ENCODE measurements at regions not wholly inside any gene's neighbourhood (a gene's known extent, or its start where the extent isn't known, plus 50 kb on each side); places are given as distances from the start of the nearest gene placed in this dataset.

DNA sequence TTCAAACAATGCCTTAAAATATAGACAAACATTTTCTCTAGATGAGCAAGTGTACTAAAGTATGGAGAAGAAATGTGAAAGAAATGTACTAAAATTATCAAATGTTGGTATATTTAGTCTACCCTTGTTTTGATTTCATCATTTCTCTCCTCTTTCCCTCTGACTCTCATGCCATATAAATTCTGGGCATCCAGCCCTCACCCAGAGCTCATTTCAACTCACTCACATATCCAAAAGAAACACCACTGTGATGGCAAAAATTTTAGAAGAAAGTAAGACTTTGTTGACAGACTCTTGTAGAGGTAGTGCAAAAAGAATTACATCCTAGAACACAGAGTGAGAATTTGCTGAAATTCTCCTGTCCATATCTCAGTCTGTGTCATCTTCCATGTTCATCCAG lies 377.8 kb upstream of the SUCLG2 start:
- TF ChIP-seq FOXP2 (optimal IDR thresholded peaks at IDR 0.05; ENCODE audit: borderline replicate concordance, extremely low read depth, extremely low read length, insufficient read depth) (no peak), SIN3A (IDR thresholded peaks at IDR 0.05; ENCODE audit: borderline replicate concordance, insufficient read depth, low read length) (no peak)

DNA sequence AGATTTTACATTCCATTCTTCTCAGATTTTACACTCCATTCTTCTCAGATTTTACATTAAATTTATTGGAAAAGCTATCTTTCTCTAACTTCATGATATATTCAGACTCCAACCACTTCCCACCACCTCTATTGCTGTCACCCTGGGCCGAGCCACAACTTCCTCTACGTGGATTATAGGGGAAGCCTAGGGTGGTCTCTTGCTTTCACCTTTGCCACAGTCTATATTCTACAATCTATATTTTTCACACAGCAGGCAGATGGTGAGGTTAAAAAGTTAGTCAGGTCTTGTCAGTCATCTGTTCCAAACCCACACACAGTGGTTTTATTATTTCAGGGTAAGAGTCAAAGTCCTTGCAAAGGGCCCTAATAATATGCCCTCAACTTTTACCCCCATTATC lies 370.8 kb upstream of the SUCLG2 start:
- TF ChIP-seq, protein P1, sequence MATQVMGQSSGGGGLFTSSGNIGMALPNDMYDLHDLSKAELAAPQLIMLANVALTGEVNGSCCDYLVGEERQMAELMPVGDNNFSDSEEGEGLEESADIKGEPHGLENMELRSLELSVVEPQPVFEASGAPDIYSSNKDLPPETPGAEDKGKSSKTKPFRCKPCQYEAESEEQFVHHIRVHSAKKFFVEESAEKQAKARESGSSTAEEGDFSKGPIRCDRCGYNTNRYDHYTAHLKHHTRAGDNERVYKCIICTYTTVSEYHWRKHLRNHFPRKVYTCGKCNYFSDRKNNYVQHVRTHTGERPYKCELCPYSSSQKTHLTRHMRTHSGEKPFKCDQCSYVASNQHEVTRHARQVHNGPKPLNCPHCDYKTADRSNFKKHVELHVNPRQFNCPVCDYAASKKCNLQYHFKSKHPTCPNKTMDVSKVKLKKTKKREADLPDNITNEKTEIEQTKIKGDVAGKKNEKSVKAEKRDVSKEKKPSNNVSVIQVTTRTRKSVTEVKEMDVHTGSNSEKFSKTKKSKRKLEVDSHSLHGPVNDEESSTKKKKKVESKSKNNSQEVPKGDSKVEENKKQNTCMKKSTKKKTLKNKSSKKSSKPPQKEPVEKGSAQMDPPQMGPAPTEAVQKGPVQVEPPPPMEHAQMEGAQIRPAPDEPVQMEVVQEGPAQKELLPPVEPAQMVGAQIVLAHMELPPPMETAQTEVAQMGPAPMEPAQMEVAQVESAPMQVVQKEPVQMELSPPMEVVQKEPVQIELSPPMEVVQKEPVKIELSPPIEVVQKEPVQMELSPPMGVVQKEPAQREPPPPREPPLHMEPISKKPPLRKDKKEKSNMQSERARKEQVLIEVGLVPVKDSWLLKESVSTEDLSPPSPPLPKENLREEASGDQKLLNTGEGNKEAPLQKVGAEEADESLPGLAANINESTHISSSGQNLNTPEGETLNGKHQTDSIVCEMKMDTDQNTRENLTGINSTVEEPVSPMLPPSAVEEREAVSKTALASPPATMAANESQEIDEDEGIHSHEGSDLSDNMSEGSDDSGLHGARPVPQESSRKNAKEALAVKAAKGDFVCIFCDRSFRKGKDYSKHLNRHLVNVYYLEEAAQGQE (IDR thresholded peaks at IDR 0.05; ENCODE audit: insufficient read depth in 1 of 2, low read depth in 2 of 2, low read length in 2 of 2): no peak
- TF ChIP-seq POLR2AphosphoS5 (IDR thresholded peaks at IDR 0.05; ENCODE audit: low read depth, low read length) (no peak), FOXP2 (optimal IDR thresholded peaks at IDR 0.05; ENCODE audit: borderline replicate concordance, extremely low read depth, extremely low read length, insufficient read depth) (no peak), TAF1 (IDR thresholded peaks at IDR 0.05; ENCODE audit: borderline replicate concordance, insufficient read depth, low read length) (no peak), SIN3A (IDR thresholded peaks at IDR 0.05; ENCODE audit: borderline replicate concordance, insufficient read depth, low read length) (no peak)

DNA sequence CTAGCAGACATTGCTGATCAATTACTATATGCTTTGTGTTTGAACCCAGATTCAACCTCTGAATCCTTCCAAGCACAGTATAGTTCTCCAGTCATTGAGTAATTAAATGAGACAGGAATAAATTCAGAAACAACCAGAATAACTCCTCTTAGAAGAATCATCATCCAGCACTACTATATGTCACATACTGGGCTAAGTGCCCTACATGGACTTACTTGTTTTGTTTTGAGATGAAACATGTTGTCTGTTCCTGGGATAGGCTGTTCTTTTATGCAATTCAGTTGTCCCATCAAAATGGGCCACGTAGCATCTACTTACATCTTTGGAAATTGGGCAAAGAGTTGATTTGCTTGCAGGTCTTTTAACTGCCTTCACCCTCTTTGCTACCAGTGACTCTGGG lies 365.5 kb upstream of the SUCLG2 start:
- TF ChIP-seq, protein P1 (IDR thresholded peaks at IDR 0.05; ENCODE audit: insufficient read depth in 1 of 2, low read depth in 2 of 2, low read length in 2 of 2): no peak
- no peak for TF ChIP-seq SIN3A (IDR thresholded peaks at IDR 0.05; ENCODE audit: borderline replicate concordance, insufficient read depth, low read length)

DNA sequence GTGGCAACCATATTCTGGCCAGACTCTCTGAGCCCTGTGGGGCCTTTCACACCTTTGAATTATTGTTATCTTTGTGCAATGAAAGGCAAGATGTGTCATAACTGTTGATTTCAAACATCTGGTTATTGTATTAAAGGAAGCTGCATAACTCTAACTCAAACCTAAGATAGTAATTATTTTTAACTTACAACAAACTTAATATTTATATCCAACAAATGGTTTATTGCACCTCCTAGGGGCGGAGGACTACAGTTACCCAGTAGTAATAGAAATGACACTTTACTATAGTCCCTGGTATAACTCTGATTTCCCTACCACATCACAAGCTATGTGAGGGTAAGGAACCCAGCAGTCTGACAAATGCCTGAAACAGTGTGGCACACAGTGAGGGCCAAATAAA lies 363.9 kb upstream of the SUCLG2 start:
- TF ChIP-seq POLR2AphosphoS5 (IDR thresholded peaks at IDR 0.05; ENCODE audit: low read depth, low read length): no peak
- TF ChIP-seq TAF1 (IDR thresholded peaks at IDR 0.05; ENCODE audit: borderline replicate concordance, insufficient read depth, low read length): no peak
- TF ChIP-seq, protein P1 (IDR thresholded peaks at IDR 0.05; ENCODE audit: insufficient read depth in 1 of 2, low read depth in 2 of 2, low read length in 2 of 2): no peak
- TF ChIP-seq FOXP2 (optimal IDR thresholded peaks at IDR 0.05; ENCODE audit: borderline replicate concordance, extremely low read depth, extremely low read length, insufficient read depth): no peak
- TF ChIP-seq SIN3A (IDR thresholded peaks at IDR 0.05; ENCODE audit: borderline replicate concordance, insufficient read depth, low read length): no peak

DNA sequence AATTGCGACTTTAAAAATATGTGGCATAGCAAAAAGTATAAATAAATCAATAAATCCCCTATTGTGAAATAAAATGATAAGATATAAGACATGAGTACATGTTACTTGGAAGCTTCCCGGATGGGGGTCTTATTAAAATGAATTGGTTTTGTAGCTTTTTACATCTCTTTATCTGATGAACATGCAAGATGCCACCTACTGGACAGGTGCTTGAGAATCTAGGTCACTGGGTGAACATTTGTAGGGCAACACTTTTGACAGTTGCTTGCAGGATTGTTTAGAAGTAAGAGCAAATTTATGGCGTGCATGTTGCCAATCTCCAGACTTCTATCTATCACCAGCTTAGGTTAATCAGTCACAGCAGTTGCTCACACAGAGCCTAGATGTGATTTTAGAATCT lies 362.7 kb upstream of the SUCLG2 start:
- no peak for TF ChIP-seq FOXP2 (optimal IDR thresholded peaks at IDR 0.05; ENCODE audit: borderline replicate concordance, extremely low read depth, extremely low read length, insufficient read depth)

DNA sequence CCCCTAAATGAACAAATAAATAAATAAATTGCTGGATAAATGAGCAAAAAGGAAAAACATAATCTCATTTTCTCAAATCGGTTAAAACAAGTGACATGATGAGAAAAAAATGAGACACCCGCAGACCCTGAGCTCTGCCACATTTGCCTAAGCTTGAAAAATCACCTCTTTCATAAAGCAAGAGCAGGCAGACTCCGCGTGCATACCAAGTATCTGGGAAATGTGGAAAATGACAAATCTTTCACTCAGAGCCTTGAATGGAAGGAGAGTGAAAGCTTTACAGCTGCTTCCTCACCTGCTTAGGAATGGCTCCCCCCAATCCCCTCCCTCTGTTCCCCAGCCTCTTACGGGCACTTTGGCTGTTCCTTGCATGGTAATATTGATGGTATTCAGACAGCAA lies 355.5 kb upstream of the SUCLG2 start:
- no peak for TF ChIP-seq FOXP2 (optimal IDR thresholded peaks at IDR 0.05; ENCODE audit: borderline replicate concordance, extremely low read depth, extremely low read length, insufficient read depth)
- no peak for TF ChIP-seq TAF1 (IDR thresholded peaks at IDR 0.05; ENCODE audit: borderline replicate concordance, insufficient read depth, low read length)
- no peak for TF ChIP-seq POLR2AphosphoS5 (IDR thresholded peaks at IDR 0.05; ENCODE audit: low read depth, low read length)
- TF ChIP-seq SIN3A (IDR thresholded peaks at IDR 0.05; ENCODE audit: borderline replicate concordance, insufficient read depth, low read length): no peak
- TF ChIP-seq, protein P1 (IDR thresholded peaks at IDR 0.05; ENCODE audit: insufficient read depth in 1 of 2, low read depth in 2 of 2, low read length in 2 of 2): no peak
